B cell (primary cell): ENCODE measurements at regions not wholly inside any gene's neighbourhood (a gene's known extent, or its start where the extent isn't known, plus 50 kb on each side); places are given as distances from the start of the nearest gene placed in this dataset.

ENCODE experiments used
- CTCF ChIP-seq: fragments of 200-600 bp; IDR thresholded peaks from one replicate; pipeline ENCODE4 v1.8.0; 2022; ENCODE audit warnings: antibody characterized with exemption, mild to moderate bottlenecking
- EZH2 ChIP-seq: IDR thresholded peaks from 2 replicates; pipeline ENCODE4 v1.6.1; 2012; ENCODE audit warnings: borderline replicate concordance, low read depth, mild to moderate bottlenecking, moderate library complexity, low read length; ENCODE audit not compliant: insufficient read depth, poor library complexity, severe bottlenecking

GRCh38 chr2:166773308-166773949 lies 114.9 kb upstream of the XIRP2 start:
- no peak for TF ChIP-seq CTCF
- TF ChIP-seq EZH2: no peak
